Neural cell (in vitro differentiated cells): ENCODE measurements at regions not wholly inside any gene's neighbourhood (a gene's known extent, or its start where the extent isn't known, plus 50 kb on each side); places are given as distances from the start of the nearest gene placed in this dataset.
"Not testable (repeated sequence)": the region's sequence is repeated elsewhere in the genome, so short reads cannot be mapped to it uniquely, and the experiment has no call there.

Source experiments
- H2AFZ ChIP-seq: fragments of 200-600, 300-800 bp; sonication (generic), shearing (Covaris generic); 2 replicates; pipeline ENCODE4 v1.6.0; 2014; ENCODE audit warnings: low read depth, mild to moderate bottlenecking, antibody characterized with exemption, low read length, moderate library complexity
- H3F3A ChIP-seq: fragments of 200-600 bp; shearing (Covaris generic); 2 replicates; pipeline ENCODE4 v1.6.1; 2016; ENCODE audit warnings: mild to moderate bottlenecking, moderate library complexity, mixed read lengths, antibody characterized with exemption, low read length; ENCODE audit not compliant: insufficient read depth, poor library complexity, severe bottlenecking
- H3K27ac ChIP-seq: fragments of 200-600, 300-800 bp; sonication (generic), shearing (Covaris generic); 2 replicates; pipeline ENCODE4 v1.5.1; 2014; ENCODE audit warnings: mild to moderate bottlenecking, low read length, moderate library complexity
- H3K27me3 ChIP-seq: fragments of 300-800, 200-600 bp; sonication (generic), shearing (Covaris generic); 2 replicates; pipeline ENCODE4 v1.6.0; 2014; ENCODE audit warnings: mild to moderate bottlenecking, low read depth, low read length, moderate library complexity; ENCODE audit not compliant: insufficient read depth
- H3K36me3 ChIP-seq: fragments of 300-800, 200-600 bp; sonication (generic), shearing (Covaris generic); 2 replicates; pipeline ENCODE4 v1.5.1; 2014; ENCODE audit warnings: mild to moderate bottlenecking, antibody characterized with exemption, low read length, moderate library complexity; ENCODE audit not compliant: insufficient read depth
- H3K4me2 ChIP-seq: fragments of 300-800, 200-600 bp; sonication (generic), shearing (Covaris generic); 2 replicates; pipeline ENCODE4 v1.6.0; 2014; ENCODE audit warnings: mild to moderate bottlenecking, low read length
- H3K4me3 ChIP-seq: fragments of 300-800, 200-600 bp; sonication (generic), shearing (Covaris generic); 2 replicates; pipeline ENCODE4 v1.5.1; 2014; ENCODE audit warnings: mild to moderate bottlenecking, low read length, moderate library complexity
- H3K79me2 ChIP-seq: fragments of 200-600 bp; shearing (Covaris generic); replicated peaks from 2 replicates; pipeline ENCODE4 v1.6.0; 2014; ENCODE audit warnings: mild to moderate bottlenecking, low read length, moderate library complexity; ENCODE audit not compliant: insufficient read depth
- H3K9ac ChIP-seq: fragments of 300-800, 200-600 bp; sonication (generic), shearing (Covaris generic); 2 replicates; pipeline ENCODE4 v1.6.1; 2016; ENCODE audit warnings: mild to moderate bottlenecking, low read length, mixed read lengths
- H3K9me2 ChIP-seq: fragments of 200-600 bp; shearing (Covaris generic); 2 replicates; pipeline ENCODE4 v1.6.1; 2016; ENCODE audit warnings: mild to moderate bottlenecking, low read length, mixed read lengths; ENCODE audit not compliant: insufficient read depth
- H3K9me3 ChIP-seq: fragments of 200-600, 300-800 bp; sonication (generic), shearing (Covaris generic); 2 replicates; pipeline ENCODE4 v1.6.1; 2016; ENCODE audit warnings: mild to moderate bottlenecking, mixed run types, low read length, moderate library complexity, mixed read lengths
- H4K20me1 ChIP-seq: fragments of 200-600 bp; shearing (Covaris generic); 2 replicates; pipeline ENCODE4 v1.6.1; 2016; ENCODE audit warnings: mild to moderate bottlenecking, mixed run types; ENCODE audit not compliant: insufficient read depth
- EP300 ChIP-seq: fragments of 450-650 bp; conservative IDR thresholded peaks from 2 replicates; pipeline ENCODE4 v1.6.1; 2014; ENCODE audit warnings: antibody characterized with exemption, mild to moderate bottlenecking, moderate library complexity; ENCODE audit not compliant: poor library complexity, severe bottlenecking
- EZH2 ChIP-seq: fragments of 200-600, 300-800 bp; shearing (Covaris generic), sonication (generic); IDR thresholded peaks from 2 replicates; pipeline ENCODE4 v1.6.1; 2014; ENCODE audit warnings: antibody characterized with exemption, low read length, borderline replicate concordance, mild to moderate bottlenecking; ENCODE audit not compliant: insufficient read depth, poor library complexity, severe bottlenecking
- MXI1 ChIP-seq: fragments of 450-650 bp; conservative IDR thresholded peaks from 2 replicates; pipeline ENCODE4 v1.6.1; 2014; ENCODE audit warnings: antibody characterized with exemption, mild to moderate bottlenecking; ENCODE audit not compliant: poor library complexity, severe bottlenecking
- POLR2AphosphoS5 ChIP-seq: IDR thresholded peaks from 2 replicates; pipeline ENCODE4 v1.6.1; 2012
- RAD21 ChIP-seq: fragments of 450-650 bp; conservative IDR thresholded peaks from 2 replicates; pipeline ENCODE4 v1.6.1; 2014; ENCODE audit warnings: antibody characterized with exemption, mild to moderate bottlenecking, moderate library complexity
- SMC3 ChIP-seq: fragments of 450-650 bp; conservative IDR thresholded peaks from 2 replicates; pipeline ENCODE4 v1.6.1; 2014; ENCODE audit warnings: antibody characterized with exemption, mild to moderate bottlenecking, moderate library complexity; ENCODE audit not compliant: poor library complexity
- TAF1 ChIP-seq: IDR thresholded peaks from 2 replicates; pipeline ENCODE4 v1.6.1; 2012; ENCODE audit warnings: low read depth
- TF ChIP-seq, protein P1 (sequence below): fragments of 450-650 bp; IDR thresholded peaks from 2 replicates; pipeline ENCODE4 v1.5.1; 2014; ENCODE audit warnings: antibody characterized with exemption, mild to moderate bottlenecking, moderate library complexity; ENCODE audit not compliant: poor library complexity, severe bottlenecking
- TF ChIP-seq, protein P2 (sequence below): IDR thresholded peaks from 2 replicates; pipeline ENCODE4 v1.6.1; 2012; ENCODE audit warnings: borderline replicate concordance

- Histone ChIP-seq H3K9ac (no peak overlapping the region), H3K36me3 (no peaks in the 10 kb centered on the region), H3K4me3 (no peak overlapping the region), H3F3A (no peaks in the 10 kb centered on the region), H3K27me3 (no peaks in the 10 kb centered on the region), H2AFZ (no peak overlapping the region), H3K79me2 (no peaks in the 10 kb centered on the region), H3K9me2 (no peaks in the 10 kb centered on the region), H3K4me2 (no peak overlapping the region), H3K27ac (no peak overlapping the region), H3K9me3 (no peaks in the 10 kb centered on the region), H4K20me1 (no peaks in the 10 kb centered on the region)
- TF ChIP-seq POLR2AphosphoS5 (no peak), EP300 (no peak), SMC3 (no peak), MXI1 (no peak), RAD21 (no peak), EZH2 (no peak), TAF1 (no peak)
- TF ChIP-seq, protein P1, sequence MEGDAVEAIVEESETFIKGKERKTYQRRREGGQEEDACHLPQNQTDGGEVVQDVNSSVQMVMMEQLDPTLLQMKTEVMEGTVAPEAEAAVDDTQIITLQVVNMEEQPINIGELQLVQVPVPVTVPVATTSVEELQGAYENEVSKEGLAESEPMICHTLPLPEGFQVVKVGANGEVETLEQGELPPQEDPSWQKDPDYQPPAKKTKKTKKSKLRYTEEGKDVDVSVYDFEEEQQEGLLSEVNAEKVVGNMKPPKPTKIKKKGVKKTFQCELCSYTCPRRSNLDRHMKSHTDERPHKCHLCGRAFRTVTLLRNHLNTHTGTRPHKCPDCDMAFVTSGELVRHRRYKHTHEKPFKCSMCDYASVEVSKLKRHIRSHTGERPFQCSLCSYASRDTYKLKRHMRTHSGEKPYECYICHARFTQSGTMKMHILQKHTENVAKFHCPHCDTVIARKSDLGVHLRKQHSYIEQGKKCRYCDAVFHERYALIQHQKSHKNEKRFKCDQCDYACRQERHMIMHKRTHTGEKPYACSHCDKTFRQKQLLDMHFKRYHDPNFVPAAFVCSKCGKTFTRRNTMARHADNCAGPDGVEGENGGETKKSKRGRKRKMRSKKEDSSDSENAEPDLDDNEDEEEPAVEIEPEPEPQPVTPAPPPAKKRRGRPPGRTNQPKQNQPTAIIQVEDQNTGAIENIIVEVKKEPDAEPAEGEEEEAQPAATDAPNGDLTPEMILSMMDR, result no peak
- TF ChIP-seq, protein P2, sequence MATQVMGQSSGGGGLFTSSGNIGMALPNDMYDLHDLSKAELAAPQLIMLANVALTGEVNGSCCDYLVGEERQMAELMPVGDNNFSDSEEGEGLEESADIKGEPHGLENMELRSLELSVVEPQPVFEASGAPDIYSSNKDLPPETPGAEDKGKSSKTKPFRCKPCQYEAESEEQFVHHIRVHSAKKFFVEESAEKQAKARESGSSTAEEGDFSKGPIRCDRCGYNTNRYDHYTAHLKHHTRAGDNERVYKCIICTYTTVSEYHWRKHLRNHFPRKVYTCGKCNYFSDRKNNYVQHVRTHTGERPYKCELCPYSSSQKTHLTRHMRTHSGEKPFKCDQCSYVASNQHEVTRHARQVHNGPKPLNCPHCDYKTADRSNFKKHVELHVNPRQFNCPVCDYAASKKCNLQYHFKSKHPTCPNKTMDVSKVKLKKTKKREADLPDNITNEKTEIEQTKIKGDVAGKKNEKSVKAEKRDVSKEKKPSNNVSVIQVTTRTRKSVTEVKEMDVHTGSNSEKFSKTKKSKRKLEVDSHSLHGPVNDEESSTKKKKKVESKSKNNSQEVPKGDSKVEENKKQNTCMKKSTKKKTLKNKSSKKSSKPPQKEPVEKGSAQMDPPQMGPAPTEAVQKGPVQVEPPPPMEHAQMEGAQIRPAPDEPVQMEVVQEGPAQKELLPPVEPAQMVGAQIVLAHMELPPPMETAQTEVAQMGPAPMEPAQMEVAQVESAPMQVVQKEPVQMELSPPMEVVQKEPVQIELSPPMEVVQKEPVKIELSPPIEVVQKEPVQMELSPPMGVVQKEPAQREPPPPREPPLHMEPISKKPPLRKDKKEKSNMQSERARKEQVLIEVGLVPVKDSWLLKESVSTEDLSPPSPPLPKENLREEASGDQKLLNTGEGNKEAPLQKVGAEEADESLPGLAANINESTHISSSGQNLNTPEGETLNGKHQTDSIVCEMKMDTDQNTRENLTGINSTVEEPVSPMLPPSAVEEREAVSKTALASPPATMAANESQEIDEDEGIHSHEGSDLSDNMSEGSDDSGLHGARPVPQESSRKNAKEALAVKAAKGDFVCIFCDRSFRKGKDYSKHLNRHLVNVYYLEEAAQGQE, result no peak
These were observed 460.7 kb upstream of the MEIS1 start for GRCh38 chr2:65974067-65974723.

DNA sequence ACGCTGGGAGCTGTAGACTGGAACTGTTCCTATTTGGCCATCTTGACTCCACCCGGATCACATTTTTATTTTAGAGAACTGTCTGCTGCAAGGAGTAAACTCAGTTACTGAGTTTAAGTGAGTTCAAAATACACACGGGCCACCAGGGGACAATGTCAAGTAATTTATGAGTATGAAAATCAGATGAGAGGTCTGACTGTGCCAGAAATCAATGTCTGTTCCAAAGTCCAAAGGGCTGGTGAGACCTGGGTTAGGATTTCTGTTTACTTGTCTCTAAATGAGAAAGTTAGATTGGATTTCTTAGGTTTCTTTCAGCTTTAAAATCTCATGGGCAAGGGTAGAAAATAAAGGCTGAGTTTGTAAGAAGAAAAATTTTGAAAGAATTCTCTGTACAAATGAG is 465.8 kb upstream of the MEIS1 start:
- TF ChIP-seq EP300 (no peak), MXI1 (no peak), TAF1 (no peak), EZH2 (no peak), RAD21 (no peak), SMC3 (no peak), POLR2AphosphoS5 (no peak)
- TF ChIP-seq, protein P1, result no peak
- TF ChIP-seq, protein P2, result no peak

DNA sequence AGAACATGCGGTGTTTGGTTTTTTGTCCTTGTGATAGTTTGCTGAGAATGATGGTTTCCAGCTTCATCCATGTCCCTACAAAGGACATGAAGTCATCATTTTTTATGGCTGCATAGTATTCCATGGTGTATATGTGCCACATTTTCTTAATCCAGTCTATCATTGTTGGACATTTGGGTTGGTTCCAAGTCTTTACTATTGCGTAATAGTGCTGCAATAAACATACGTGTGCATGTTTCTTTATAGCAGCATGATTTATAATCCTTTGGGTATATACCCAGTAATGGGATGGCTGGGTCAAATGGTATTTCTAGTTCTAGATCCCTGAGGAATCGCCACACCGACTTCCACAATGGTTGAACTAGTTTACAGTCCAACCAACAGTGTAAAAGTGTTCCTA is 471.6 kb upstream of the MEIS1 start:
- H3K27ac ChIP-seq, H3K9me3 ChIP-seq, H3K9ac ChIP-seq, H3K79me2 ChIP-seq, H4K20me1 ChIP-seq, H3K4me2 ChIP-seq, H3K4me3 ChIP-seq, H3F3A ChIP-seq, H2AFZ ChIP-seq, H3K36me3 ChIP-seq, H3K27me3 ChIP-seq, H3K9me2 ChIP-seq: not testable (repeated sequence)

More for the DNA sequence above, 465.8 kb upstream of the MEIS1 start:
- H3K9me2 ChIP-seq, result no peaks in the 10 kb centered on the region
- H3F3A ChIP-seq, result no peaks in the 10 kb centered on the region
- no peak overlapping the region for H3K4me2 ChIP-seq
- no peak overlapping the region for H3K9ac ChIP-seq
- H3K79me2 ChIP-seq, result no peaks in the 10 kb centered on the region
- no peaks in the 10 kb centered on the region for H4K20me1 ChIP-seq
- no peak overlapping the region for H3K4me3 ChIP-seq
- H3K36me3 ChIP-seq, result no peaks in the 10 kb centered on the region
- H2AFZ ChIP-seq, result no peak overlapping the region
- H3K27ac ChIP-seq, result no peak overlapping the region
- H3K9me3 ChIP-seq, result no peaks in the 10 kb centered on the region
- no peaks in the 10 kb centered on the region for H3K27me3 ChIP-seq
